ENCODE measurements at regions not wholly inside any gene's neighbourhood (a gene's known extent, or its start where the extent isn't known, plus 50 kb on each side); places are given as distances from the start of the nearest gene placed in this dataset.

DNA sequence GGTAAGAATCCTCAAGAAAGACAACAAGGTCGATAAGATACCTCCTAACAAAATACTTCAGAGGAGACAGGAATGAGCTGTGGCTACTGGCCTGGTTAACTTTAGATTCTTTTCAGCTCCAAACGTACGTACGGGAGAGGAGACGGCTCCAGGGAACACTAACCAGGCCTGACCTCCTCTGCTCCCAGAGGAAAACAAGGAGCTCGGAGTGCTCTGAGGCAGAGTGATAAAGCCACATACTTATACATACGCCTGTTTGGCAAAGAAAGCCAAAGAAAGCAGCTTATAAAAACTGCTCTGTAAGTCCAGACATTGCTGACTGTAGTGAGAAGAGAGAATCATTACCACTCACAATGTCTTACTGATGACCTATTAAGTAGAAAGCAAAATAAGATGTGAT lies 263.9 kb downstream of the MZT1 start:
- H3K4me1 ChIP-seq (ENCODE audit: control insufficient read depth in 1 of 2, low read depth in 2 of 2) = peaks cover 0 to 30% of the 10 kb centered on the region in 2 donors
- H3K27me3 ChIP-seq (replicated peaks; ENCODE audit: insufficient read depth) = no peaks in the 10 kb centered on the region
- DNase-seq (ENCODE audit: low spot score) (no peak), ATAC-seq (ENCODE audit: insufficient number of reproducible peaks, low FRiP score, low read depth) (no peak)
- no peak overlapping the region for H3K27ac ChIP-seq
- no peak overlapping the region for H3K4me3 ChIP-seq
- TF ChIP-seq, protein P1, sequence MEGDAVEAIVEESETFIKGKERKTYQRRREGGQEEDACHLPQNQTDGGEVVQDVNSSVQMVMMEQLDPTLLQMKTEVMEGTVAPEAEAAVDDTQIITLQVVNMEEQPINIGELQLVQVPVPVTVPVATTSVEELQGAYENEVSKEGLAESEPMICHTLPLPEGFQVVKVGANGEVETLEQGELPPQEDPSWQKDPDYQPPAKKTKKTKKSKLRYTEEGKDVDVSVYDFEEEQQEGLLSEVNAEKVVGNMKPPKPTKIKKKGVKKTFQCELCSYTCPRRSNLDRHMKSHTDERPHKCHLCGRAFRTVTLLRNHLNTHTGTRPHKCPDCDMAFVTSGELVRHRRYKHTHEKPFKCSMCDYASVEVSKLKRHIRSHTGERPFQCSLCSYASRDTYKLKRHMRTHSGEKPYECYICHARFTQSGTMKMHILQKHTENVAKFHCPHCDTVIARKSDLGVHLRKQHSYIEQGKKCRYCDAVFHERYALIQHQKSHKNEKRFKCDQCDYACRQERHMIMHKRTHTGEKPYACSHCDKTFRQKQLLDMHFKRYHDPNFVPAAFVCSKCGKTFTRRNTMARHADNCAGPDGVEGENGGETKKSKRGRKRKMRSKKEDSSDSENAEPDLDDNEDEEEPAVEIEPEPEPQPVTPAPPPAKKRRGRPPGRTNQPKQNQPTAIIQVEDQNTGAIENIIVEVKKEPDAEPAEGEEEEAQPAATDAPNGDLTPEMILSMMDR (IDR thresholded peaks at IDR 0.05) = no peak
- no peaks in the 10 kb centered on the region for H3K36me3 ChIP-seq
- H3K9me3 ChIP-seq = no peaks in the 10 kb centered on the region

DNA sequence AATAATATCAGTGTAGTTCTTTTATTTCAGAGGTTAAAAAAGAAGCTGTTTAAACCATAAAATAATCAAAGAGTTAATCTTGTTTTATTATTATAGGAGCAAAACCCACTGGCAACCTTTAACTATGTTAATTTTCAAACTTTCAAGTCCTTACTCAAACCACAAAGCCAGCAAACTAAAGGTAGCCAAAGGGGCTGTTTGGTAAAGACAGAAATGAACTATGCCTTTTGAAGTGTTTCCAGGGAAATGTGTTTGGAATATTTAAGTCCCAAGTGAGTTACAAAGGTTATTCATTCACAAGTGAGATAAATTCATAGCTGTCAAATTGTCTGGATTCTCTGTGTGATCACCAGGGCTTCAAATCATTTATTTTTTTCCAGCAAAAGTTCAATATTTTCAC lies 264.7 kb downstream of the MZT1 start:
- Histone ChIP-seq H3K9me3 (no peaks in the 10 kb centered on the region), H3K4me1 (ENCODE audit: control insufficient read depth in 1 of 2, low read depth in 2 of 2) (peaks cover 0 to 29% of the 10 kb centered on the region in 2 donors), H3K27ac (no peak overlapping the region), H3K4me3 (no peak overlapping the region), H3K27me3 (replicated peaks; ENCODE audit: insufficient read depth) (no peaks in the 10 kb centered on the region), H3K36me3 (no peaks in the 10 kb centered on the region)
- no peak for ATAC-seq (ENCODE audit: insufficient number of reproducible peaks, low FRiP score, low read depth)
- no peak for DNase-seq (ENCODE audit: low spot score)
- TF ChIP-seq, protein P1 (IDR thresholded peaks at IDR 0.05) = no peak

DNA sequence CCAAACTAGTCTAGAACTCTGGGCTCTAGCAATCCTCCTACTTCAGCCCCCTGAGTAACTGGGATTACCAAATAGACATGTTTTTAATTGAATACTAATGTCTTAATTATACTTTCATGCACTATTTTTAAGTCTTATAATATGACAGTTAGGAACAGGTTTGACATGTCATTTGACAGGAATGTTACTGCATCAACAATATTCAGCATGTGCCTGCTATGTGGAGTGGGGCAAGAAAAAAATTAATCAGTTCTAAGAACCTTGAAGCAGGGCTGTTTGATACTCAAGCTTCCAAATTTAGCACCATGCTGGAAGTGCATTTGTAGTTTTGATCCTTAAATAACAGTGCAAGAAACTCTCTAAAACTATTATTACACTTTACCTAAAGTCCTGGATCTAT lies 265.3 kb downstream of the MZT1 start:
- H3K4me1 ChIP-seq (ENCODE audit: control insufficient read depth in 1 of 2, low read depth in 2 of 2) = peaks cover 0 to 29% of the 10 kb centered on the region in 2 donors
- no peaks in the 10 kb centered on the region for H3K36me3 ChIP-seq
- no peak overlapping the region for H3K4me3 ChIP-seq
- H3K9me3 ChIP-seq = no peaks in the 10 kb centered on the region
- DNase-seq (ENCODE audit: low spot score) (no peak), ATAC-seq (ENCODE audit: insufficient number of reproducible peaks, low FRiP score, low read depth) (no peak)
- TF ChIP-seq, protein P1 (IDR thresholded peaks at IDR 0.05) = no peak
- H3K27me3 ChIP-seq (replicated peaks; ENCODE audit: insufficient read depth) = no peaks in the 10 kb centered on the region
- H3K27ac ChIP-seq = no peak overlapping the region

DNA sequence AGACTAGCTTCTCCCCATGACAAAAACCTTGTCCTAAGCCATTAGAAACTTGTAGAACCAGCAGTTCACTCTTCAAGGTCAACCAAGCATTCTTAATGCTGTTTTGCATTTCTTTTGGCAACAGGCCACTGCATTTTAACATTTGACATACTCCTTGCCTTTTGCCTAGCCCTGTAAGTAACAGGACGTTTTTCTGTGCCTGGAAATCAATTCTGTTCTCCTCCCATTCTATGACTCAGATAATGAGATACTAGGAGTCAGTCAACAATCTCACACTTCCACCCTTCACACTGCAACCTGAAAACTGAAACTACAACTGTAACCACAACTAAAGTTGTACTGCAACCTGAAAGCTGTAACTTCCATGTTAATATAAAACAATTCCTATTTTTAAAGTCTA lies 268.7 kb downstream of the MZT1 start:
- TF ChIP-seq, protein P1 (IDR thresholded peaks at IDR 0.05) = no peak
- H3K9me3 ChIP-seq = no peaks in the 10 kb centered on the region

DNA sequence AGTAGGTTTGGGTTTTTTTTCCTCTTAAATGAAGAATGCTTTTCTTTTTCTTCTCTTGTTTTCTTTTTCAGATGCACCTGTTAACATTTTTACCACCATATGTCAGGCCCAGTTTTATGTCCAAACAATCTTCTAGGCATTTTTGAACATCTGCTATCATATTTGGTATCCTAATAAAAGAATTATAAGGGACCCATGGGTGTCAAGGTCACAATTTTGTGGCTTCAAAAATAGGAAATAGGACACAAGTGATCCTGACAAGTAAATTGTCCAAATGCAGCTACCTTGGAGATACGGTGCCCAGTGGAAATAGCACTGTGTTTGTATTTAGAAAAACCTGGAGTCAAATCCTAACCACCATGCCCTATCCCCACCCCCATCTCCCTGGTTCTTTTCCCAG lies 270.3 kb downstream of the MZT1 start:
- no peak overlapping the region for H3K27ac ChIP-seq
- H3K9me3 ChIP-seq = no peaks in the 10 kb centered on the region
- DNase-seq (ENCODE audit: low spot score) = no peak
- no peak overlapping the region for H3K4me3 ChIP-seq
- peaks cover 0 to 5% of the 10 kb centered on the region in 2 donors for H3K4me1 ChIP-seq (ENCODE audit: control insufficient read depth in 1 of 2, low read depth in 2 of 2)
- H3K36me3 ChIP-seq = no peaks in the 10 kb centered on the region
- TF ChIP-seq, protein P1 (IDR thresholded peaks at IDR 0.05) = no peak
- ATAC-seq (ENCODE audit: insufficient number of reproducible peaks, low FRiP score, low read depth) = no peak
- H3K27me3 ChIP-seq (replicated peaks; ENCODE audit: insufficient read depth) = no peaks in the 10 kb centered on the region

More for the DNA sequence above, 268.7 kb downstream of the MZT1 start:
- Histone ChIP-seq H3K36me3 (no peaks in the 10 kb centered on the region), H3K4me3 (no peak overlapping the region), H3K4me1 (ENCODE audit: control insufficient read depth in 1 of 2, low read depth in 2 of 2) (peaks cover 0 to 21% of the 10 kb centered on the region in 2 donors), H3K27me3 (replicated peaks; ENCODE audit: insufficient read depth) (no peaks in the 10 kb centered on the region), H3K27ac (no peak overlapping the region)
- ATAC-seq (ENCODE audit: insufficient number of reproducible peaks, low FRiP score, low read depth) = no peak
- no peak for DNase-seq (ENCODE audit: low spot score)
